AG20443 (cell line): ENCODE measurements at regions not wholly inside any gene's neighbourhood (a gene's known extent, or its start where the extent isn't known, plus 50 kb on each side); places are given as distances from the start of the nearest gene placed in this dataset.
"Not testable (repeated sequence)": the region's sequence is repeated elsewhere in the genome, so short reads cannot be mapped to it uniquely, and the experiment has no call there.

Experiments used
- DNase-seq: peaks from one replicate; pipeline ENCODE4 v3.0.0; 2012; ENCODE audit warnings: low spot score, mixed read lengths

DNA sequence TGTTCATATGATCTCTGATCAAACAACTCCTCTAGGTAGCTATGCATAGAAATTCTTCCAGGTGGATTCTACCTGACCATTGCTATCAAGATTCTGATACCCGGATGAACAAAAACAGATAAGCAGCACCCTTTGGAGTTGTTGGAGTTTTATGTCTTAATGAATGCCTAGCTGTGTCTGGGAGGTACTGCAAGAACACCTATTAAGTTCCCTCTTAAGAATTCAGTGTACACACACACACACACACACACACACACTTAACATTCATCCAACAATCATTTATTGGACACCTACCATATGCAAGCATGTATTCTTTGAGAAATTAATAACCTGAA lies 58.1 kb upstream of the FNDC3B start:
- no peak for DNase-seq

DNA sequence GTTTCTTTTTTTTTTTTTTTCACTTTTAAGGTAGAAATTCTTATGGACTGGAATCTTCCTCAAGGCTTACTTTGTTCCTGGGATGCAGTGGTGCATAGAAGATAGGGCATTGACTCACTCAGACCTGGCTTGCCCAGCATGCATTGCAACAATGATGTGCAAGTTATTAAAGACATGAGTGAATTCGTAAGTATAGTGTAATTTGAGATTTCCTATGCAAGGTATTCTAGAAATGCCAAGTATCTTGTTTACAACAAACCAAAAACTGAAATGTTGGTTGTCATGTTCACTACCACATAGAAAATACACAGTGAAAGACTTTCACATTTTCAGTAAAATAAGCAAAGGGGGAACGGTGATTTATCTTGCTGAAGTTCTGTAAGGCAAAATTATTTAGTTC lies 56.5 kb upstream of the FNDC3B start:
- DNase-seq: peak; percentile 38

DNA sequence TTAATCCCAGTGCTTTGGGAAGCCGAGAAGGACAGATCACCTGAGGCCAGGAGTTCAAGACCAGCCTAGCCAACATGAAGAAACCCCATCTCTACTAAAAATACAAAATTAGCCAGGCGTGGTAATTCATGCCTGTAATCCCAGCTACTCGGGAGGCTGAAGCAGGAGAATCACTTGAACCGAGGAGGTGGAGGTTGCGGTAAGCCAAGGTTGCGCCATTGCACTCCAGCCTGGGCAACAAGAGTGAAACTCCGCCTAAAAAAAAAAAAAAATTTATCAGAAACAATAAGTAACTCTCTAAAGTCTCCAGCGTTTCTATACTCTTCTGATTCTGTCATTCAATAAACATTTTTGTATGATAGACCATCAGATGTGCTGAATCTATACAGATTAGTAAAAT lies 55.7 kb upstream of the FNDC3B start:
- DNase-seq: not testable (repeated sequence)

DNA sequence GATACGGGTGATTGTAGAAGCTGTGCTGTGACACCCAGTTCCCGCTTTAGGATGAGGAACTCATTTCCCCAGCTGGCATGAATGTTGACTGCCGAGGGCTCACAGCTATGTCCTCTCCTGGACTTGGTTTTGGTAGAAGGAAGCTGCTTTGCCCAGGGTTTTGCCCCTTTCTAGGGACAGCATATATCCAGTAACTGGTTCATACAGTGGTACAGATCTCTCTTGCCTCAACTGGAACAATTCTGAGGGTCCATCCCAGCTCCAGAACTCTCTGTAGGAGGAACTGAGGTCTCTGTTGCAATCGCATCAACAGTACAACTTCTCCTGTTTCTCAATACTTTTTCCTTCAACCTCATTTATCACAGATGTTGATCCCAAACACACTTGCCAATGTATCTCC lies 54.5 kb upstream of the FNDC3B start:
- no peak for DNase-seq

DNA sequence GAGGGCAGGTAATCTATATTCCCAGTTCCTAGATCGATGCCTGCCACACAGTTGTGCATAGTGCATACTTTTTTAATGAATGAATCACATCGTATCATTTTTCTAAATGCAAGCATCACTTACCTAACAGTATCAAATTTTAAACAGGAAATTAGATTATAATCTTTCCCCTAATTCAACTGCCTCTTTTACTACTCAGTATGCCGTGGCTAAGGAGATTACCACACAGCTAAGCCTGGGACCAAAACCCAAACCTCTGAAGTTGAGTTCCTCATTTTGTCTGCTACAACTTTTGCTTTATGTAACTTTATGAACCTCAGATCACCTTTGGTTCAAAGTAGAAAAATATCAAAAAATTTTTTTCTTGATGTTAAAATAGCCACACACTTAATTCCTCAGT lies 53.2 kb upstream of the FNDC3B start:
- no peak for DNase-seq

DNA sequence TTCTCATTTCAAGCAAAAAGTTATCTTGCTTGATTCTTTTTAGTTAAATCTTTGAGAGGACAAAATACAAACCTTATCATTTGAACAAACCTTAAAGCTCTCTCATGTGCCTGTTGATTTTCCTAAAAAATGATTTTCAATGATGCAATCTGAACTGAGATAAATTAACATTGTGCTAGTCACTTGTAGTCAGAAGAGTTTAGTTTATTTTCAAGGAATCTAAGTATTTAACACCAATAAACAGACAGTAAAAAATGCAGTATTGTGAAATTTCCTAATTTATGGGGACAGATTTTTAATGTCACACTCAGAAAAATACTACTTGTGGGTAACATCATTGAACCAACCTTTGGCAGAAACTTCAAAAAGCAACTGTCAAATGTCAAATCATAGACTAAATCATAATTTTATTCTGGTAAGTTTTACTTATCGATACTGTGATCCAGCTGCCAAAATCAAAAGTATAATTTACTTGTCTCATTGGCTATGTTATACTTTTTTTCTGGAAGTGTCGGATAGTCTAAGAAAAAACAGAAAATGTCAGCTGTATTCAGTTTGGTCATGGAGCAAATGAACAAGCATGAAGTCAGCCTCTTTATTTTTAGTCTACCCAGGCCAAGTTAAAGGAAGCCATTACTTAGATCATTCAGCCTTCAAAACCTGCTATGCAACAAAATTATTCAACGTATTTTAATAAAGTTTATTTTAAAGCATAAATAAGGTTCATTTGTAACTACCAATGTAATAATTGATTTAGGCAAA lies 52.4 kb upstream of the FNDC3B start:
- no peak for DNase-seq
